ENCODE measurements at regions not wholly inside any gene's neighbourhood (a gene's known extent, or its start where the extent isn't known, plus 50 kb on each side); places are given as distances from the start of the nearest gene placed in this dataset.

GRCh38 chr1:58976294-58976693 lies 192.4 kb upstream of the JUN start:
- no peaks in the 10 kb centered on the region for H3K27me3 ChIP-seq (ENCODE audit: control insufficient read depth in 2 of 2, insufficient read depth in 2 of 2, low read length in 2 of 2)
- H4K20me1 ChIP-seq (replicated peaks; ENCODE audit: control insufficient read depth, insufficient read depth, low read length): no peaks in the 10 kb centered on the region
- FAIRE-seq (no peak), ATAC-seq (peak; percentile 18; the same call in 1 of the 3 replicates), DNase-seq (ENCODE audit: extremely low read depth in 1 of 4, low spot score in 3 of 4) (no peak)
- no peak overlapping the region for H3K4me3 ChIP-seq
- no peak overlapping the region for H3K4me2 ChIP-seq (ENCODE audit: insufficient read depth, low read length)
- H3K9me3 ChIP-seq (replicated peaks; ENCODE audit: control insufficient read depth, insufficient read depth, low read depth, low read length): no peaks in the 10 kb centered on the region
- H3K79me2 ChIP-seq (ENCODE audit: control insufficient read depth, insufficient read depth, low read length): no peaks in the 10 kb centered on the region
- no peak overlapping the region for H3K27ac ChIP-seq (ENCODE audit: extremely low read depth, low read depth, low read length)
- H3K9me1 ChIP-seq (ENCODE audit: control insufficient read depth, insufficient read depth, low read length): no peaks in the 10 kb centered on the region
- in situ Hi-C loops (cut with MboI) (no loop called here), intact Hi-C loops (cut with micrococcal nuclease) (loop anchor here (5.0 kb wide), 1 partner anchor 79 kb away; no protein-coding TSS in a partner anchor)
- ChIA-PET POLR2A (interaction anchor here (0.5 to 1.1 kb wide), 2 partner anchors 41 to 80 kb away, joined by 3 read pairs; no protein-coding TSS in a partner anchor), CTCF (ENCODE audit: low intra/inter-chr PET ratio) (no interaction called here)
- no peak for TF ChIP-seq ZNF740 (CRISPR knock-in tag; IDR thresholded peaks at IDR 0.05)
- no peak for TF ChIP-seq ZNF740 (tag; IDR thresholded peaks at IDR 0.05)
- no peak for TF ChIP-seq ZNF184 (CRISPR knock-in tag; IDR thresholded peaks at IDR 0.05)
- no peak for TF ChIP-seq ATF1 (CRISPR knock-in tag; IDR thresholded peaks at IDR 0.05)
- no peak for TF ChIP-seq ATF1 (tag; IDR thresholded peaks at IDR 0.05)
- H3K4me1 ChIP-seq (replicated peaks in 1 of 2; ENCODE audit: control insufficient read depth in 2 of 2, insufficient read depth in 2 of 2, low read length in 2 of 2): peaks cover 4 to 28% of the 10 kb centered on the region in 2 experiments
- H3K9ac ChIP-seq (ENCODE audit: insufficient read depth in 1 of 2, low read depth in 2 of 2, low read length in 2 of 2): no peak overlapping the region
- WGBS (ENCODE audit: insufficient coverage, low coverage, missing lambda C conversion rate): 35% methylated on average over 1 of the region's 1 CpG
- H2AFZ ChIP-seq (ENCODE audit: low read depth, low read length): no peak overlapping the region
- H3K36me3 ChIP-seq (ENCODE audit: control insufficient read depth, insufficient read depth, low read length): no peaks in the 10 kb centered on the region
- no TSS peak for BruUV-seq (replicated peaks)

- Histone ChIP-seq H3K79me2 (ENCODE audit: control insufficient read depth, insufficient read depth, low read length) (no peaks in the 10 kb centered on the region), H3K4me2 (ENCODE audit: insufficient read depth, low read length) (no peak overlapping the region), H3K27me3 (ENCODE audit: control insufficient read depth in 2 of 2, insufficient read depth in 2 of 2, low read length in 2 of 2) (no peaks in the 10 kb centered on the region), H3K36me3 (ENCODE audit: control insufficient read depth, insufficient read depth, low read length) (no peaks in the 10 kb centered on the region), H3K4me1 (replicated peaks in 1 of 2; ENCODE audit: control insufficient read depth in 2 of 2, insufficient read depth in 2 of 2, low read length in 2 of 2) (peaks cover 4 to 28% of the 10 kb centered on the region in 2 experiments), H3K9me3 (replicated peaks; ENCODE audit: control insufficient read depth, insufficient read depth, low read depth, low read length) (no peaks in the 10 kb centered on the region), H3K4me3 (no peak overlapping the region), H4K20me1 (replicated peaks; ENCODE audit: control insufficient read depth, insufficient read depth, low read length) (no peaks in the 10 kb centered on the region), H3K9me1 (ENCODE audit: control insufficient read depth, insufficient read depth, low read length) (no peaks in the 10 kb centered on the region), H3K9ac (ENCODE audit: insufficient read depth in 1 of 2, low read depth in 2 of 2, low read length in 2 of 2) (no peak overlapping the region), H3K27ac (ENCODE audit: extremely low read depth, low read depth, low read length) (no peak overlapping the region), H2AFZ (ENCODE audit: low read depth, low read length) (no peak overlapping the region)
- POLR2A ChIA-PET: interaction anchor here (0.8 kb wide), 1 partner anchor 194 kb away, joined by 3 read pairs; the partner anchor contains the start of gene JUN
- DNase-seq (ENCODE audit: extremely low read depth in 1 of 4, low spot score in 3 of 4) (no peak), ATAC-seq (no peak), FAIRE-seq (no peak)
- intact Hi-C loops (cut with micrococcal nuclease): loop anchor here (5.0 kb wide), 1 partner anchor 80 kb away; no protein-coding TSS in a partner anchor
- no TSS peak for BruUV-seq (replicated peaks)
- CTCF ChIA-PET (ENCODE audit: low intra/inter-chr PET ratio): no interaction called here
- in situ Hi-C loops (cut with MboI): no loop called here
- WGBS (ENCODE audit: insufficient coverage, low coverage, missing lambda C conversion rate): 67% methylated on average over 1 of the region's 1 CpG
- TF ChIP-seq ZNF408 (CRISPR knock-in tag; IDR thresholded peaks at IDR 0.05; ENCODE audit: low read depth) (no peak), HMGXB4 (CRISPR knock-in tag; IDR thresholded peaks at IDR 0.05) (no peak), BRCA1 (IDR thresholded peaks at IDR 0.05) (no peak), BRCA1 (CRISPR knock-in tag; IDR thresholded peaks at IDR 0.05) (no peak), KDM1A (IDR thresholded peaks at IDR 0.05) (no peak), ZSCAN32 (CRISPR knock-in tag; IDR thresholded peaks at IDR 0.05) (no peak), CTBP1 (IDR thresholded peaks at IDR 0.05; ENCODE audit: borderline replicate concordance) (no peak), MAFF (IDR thresholded peaks at IDR 0.05; ENCODE audit: low read length) (peak; percentile 89), POLR3G (IDR thresholded peaks at IDR 0.05; ENCODE audit: extremely low read depth, insufficient read length, insufficient replicate concordance) (no peak)
Observed at GRCh38 chr1:58977598-58977997, 193.8 kb upstream of the JUN start.
